ENCODE measurements at regions not wholly inside any gene's neighbourhood (a gene's known extent, or its start where the extent isn't known, plus 50 kb on each side); places are given as distances from the start of the nearest gene placed in this dataset.

DNA sequence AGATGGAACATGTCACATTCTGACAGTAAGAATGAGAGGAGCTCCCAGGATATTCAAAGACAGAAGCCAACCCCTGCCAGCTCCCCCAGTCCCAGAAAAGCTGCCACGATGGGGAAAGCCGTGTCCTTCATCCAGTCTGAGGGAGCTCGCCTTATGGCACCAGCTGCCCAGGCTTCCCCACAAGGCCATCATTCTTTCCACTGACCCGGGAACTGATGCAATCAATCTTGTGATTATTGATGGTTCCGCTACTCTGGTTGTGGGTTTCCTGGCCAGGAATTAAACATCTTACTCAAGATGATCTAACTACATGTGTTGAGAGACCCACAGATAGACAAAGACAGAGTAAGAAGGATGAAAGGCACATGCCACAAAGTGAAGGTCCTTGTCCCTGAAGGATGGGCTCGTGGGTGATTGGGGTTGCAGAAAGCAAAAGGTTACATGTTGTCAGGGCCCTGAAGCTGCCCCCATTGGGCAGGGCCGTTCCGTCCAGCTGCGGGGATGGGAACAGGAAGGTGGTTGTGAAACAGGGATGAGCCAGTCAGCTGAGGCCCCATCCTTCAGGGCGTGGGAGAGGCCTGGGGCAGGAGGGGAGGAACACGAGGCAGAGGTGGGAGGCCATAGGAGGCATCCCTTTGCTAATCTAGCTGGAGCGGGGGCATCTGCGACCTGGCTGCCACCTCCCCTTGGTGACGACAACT is 127.6 kb downstream of the OAT start:
- ChIA-PET CTCF (interaction anchor here (0.8 kb wide), 1 partner anchor 98 kb away, joined by 3 read pairs; no protein-coding TSS in a partner anchor), POLR2A (no interaction called here)
- DNase-seq (ENCODE audit: low read depth, low spot score), result no peak
- Histone ChIP-seq H3K27me3 (ENCODE audit: control insufficient read depth, insufficient read depth, low read length) (no peaks in the 10 kb centered on the region), H3K27ac (ENCODE audit: low read depth, low read length) (no peak overlapping the region), H3K9me3 (ENCODE audit: control insufficient read depth, insufficient read depth, low read length) (peaks cover 17% of the 10 kb centered on the region; the same call in 1 of the 2 replicates), H3K4me3 (ENCODE audit: low read depth, low read length) (no peak overlapping the region)
- TF ChIP-seq, protein P1, sequence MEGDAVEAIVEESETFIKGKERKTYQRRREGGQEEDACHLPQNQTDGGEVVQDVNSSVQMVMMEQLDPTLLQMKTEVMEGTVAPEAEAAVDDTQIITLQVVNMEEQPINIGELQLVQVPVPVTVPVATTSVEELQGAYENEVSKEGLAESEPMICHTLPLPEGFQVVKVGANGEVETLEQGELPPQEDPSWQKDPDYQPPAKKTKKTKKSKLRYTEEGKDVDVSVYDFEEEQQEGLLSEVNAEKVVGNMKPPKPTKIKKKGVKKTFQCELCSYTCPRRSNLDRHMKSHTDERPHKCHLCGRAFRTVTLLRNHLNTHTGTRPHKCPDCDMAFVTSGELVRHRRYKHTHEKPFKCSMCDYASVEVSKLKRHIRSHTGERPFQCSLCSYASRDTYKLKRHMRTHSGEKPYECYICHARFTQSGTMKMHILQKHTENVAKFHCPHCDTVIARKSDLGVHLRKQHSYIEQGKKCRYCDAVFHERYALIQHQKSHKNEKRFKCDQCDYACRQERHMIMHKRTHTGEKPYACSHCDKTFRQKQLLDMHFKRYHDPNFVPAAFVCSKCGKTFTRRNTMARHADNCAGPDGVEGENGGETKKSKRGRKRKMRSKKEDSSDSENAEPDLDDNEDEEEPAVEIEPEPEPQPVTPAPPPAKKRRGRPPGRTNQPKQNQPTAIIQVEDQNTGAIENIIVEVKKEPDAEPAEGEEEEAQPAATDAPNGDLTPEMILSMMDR (IDR thresholded peaks at IDR 0.05; ENCODE audit: low read depth, low read length), result no peak

DNA sequence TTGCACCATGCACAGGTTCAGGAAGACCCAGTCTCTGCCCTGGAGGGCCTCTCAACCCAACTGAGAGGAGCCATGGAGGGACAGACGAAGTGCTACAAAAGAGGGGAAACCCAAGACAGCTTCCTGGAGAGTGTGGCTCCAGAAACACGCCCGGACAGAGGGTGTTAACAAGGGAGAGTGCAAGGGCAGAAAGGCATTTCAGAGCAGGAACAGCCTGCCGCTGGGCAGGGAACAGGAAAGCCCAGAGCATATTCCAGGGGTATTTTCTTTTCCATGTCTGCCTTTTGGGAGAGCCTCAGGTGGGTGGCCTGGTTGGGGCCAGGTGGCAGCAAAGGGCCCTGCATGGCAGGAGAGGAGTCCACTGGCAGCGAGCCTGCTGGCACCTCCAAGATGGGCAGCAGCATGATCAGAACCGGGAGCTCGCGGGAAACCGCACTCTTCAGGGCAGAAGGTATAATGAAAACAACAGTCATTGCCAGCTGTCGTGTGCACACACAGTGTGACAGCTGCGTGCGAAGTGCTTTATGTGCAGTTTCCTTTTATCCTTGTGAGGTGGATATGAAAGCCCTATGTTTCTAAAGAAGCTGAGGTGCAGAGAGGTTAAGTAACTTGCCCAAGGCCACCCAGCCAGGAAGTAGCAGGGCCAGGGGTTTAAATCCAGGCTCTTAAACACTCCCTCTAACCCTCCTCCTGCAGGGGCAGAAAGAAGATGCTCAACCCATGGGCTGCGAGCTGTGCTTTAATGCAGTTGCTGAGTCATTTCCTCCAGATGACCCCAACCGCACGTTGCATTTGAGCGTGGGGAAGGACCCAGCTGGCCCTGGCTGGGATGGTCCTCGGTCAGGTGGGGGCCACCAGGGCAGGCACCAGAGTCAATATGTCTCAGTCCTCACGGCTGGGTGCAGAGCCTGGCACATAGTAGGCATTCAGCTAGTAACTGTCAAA is 128.6 kb downstream of the OAT start:
- no peak overlapping the region for H3K4me3 ChIP-seq (ENCODE audit: low read depth, low read length)
- POLR2A ChIA-PET, result no interaction called here
- no peak overlapping the region for H3K27ac ChIP-seq (ENCODE audit: low read depth, low read length)
- TF ChIP-seq, protein P1 (IDR thresholded peaks at IDR 0.05; ENCODE audit: low read depth, low read length), result no peak
- CTCF ChIA-PET, result interaction anchor here (0.8 to 1.1 kb wide), 2 partner anchors 99 to 295 kb away, joined by 3 to 6 read pairs; no protein-coding TSS in a partner anchor
- H3K27me3 ChIP-seq (ENCODE audit: control insufficient read depth, insufficient read depth, low read length), result no peaks in the 10 kb centered on the region
- H3K9me3 ChIP-seq (ENCODE audit: control insufficient read depth, insufficient read depth, low read length), result peaks cover 14% of the 10 kb centered on the region; the same call in 1 of the 2 replicates
- DNase-seq (ENCODE audit: low read depth, low spot score), result no peak

GRCh38 chr10:124288928-124289850 is 129.5 kb downstream of the OAT start:
- Histone ChIP-seq H3K27ac (ENCODE audit: low read depth, low read length) (no peak overlapping the region), H3K9me3 (ENCODE audit: control insufficient read depth, insufficient read depth, low read length) (peaks cover 14% of the 10 kb centered on the region; the same call in 1 of the 2 replicates), H3K4me3 (ENCODE audit: low read depth, low read length) (no peak overlapping the region), H3K27me3 (ENCODE audit: control insufficient read depth, insufficient read depth, low read length) (no peaks in the 10 kb centered on the region)
- TF ChIP-seq, protein P1 (IDR thresholded peaks at IDR 0.05; ENCODE audit: low read depth, low read length), result no peak
- ChIA-PET CTCF (interaction anchor here (1.1 kb wide), 1 partner anchor 294 kb away, joined by 6 read pairs; no protein-coding TSS in a partner anchor), POLR2A (no interaction called here)
- DNase-seq (ENCODE audit: low read depth, low spot score), result no peak

DNA sequence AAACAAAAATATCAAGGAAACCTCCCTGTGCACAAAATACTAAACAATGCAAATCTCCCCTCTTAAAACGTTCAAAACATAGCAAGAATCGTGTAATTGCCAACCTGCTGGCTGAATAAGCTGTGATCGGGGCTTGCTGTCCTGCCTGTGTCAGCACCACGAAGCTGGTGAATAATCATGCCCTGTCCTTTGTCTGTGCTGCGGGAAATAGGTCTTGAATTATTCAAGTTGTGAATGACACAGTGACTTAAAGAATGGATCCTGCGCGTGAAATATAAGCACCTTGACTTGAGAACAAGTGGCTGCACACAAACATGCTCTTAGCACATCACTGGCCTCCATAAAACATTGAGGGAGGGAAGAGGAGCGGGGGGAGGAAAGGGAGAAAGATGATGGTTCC is 130.2 kb downstream of the OAT start:
- Histone ChIP-seq H3K9me3 (ENCODE audit: control insufficient read depth, insufficient read depth, low read length) (peaks cover 14% of the 10 kb centered on the region; the same call in 1 of the 2 replicates), H3K4me3 (ENCODE audit: low read depth, low read length) (no peak overlapping the region), H3K27me3 (ENCODE audit: control insufficient read depth, insufficient read depth, low read length) (no peaks in the 10 kb centered on the region), H3K27ac (ENCODE audit: low read depth, low read length) (no peak overlapping the region)
- TF ChIP-seq, protein P1 (IDR thresholded peaks at IDR 0.05; ENCODE audit: low read depth, low read length), result no peak
- ChIA-PET CTCF (no interaction called here), POLR2A (no interaction called here)
- DNase-seq (ENCODE audit: low read depth, low spot score), result no peak
